ENCODE measurements at regions not wholly inside any gene's neighbourhood (a gene's known extent, or its start where the extent isn't known, plus 50 kb on each side); places are given as distances from the start of the nearest gene placed in this dataset.

DNA sequence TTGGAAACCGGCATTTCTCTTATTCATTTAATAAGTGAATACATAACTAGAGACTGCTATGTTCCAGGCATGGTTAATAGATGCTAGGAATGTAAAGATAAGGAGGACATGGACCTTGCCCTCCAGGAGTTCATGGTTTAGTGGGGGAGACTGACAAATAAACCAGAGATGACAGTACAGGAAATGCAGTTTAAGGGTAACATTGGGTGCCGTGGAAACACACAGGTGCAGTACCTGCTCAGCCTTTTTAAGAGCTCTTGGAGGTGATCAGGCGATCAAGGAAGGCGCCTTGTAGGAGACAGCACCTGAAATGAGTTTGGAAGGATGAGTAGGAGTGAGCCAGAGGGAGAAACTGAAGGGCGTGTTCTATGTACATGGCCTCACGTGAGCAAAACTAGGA lies 145.8 kb downstream of the AASDH start (continued):
- TF ChIP-seq ZNF274 (IDR thresholded peaks at IDR 0.05; ENCODE audit: borderline replicate concordance, extremely low read depth, low read length) (no peak), CHD7 (IDR thresholded peaks at IDR 0.05; ENCODE audit: insufficient replicate concordance, low read length) (no peak), TBP (IDR thresholded peaks at IDR 0.05; ENCODE audit: low read depth, low read length) (no peak), CBX5 (IDR thresholded peaks at IDR 0.05; ENCODE audit: low read depth, low read length) (no peak), NRF1 (IDR thresholded peaks at IDR 0.05; ENCODE audit: low read depth, low read length) (no peak)
- TF ChIP-seq, protein P1, sequence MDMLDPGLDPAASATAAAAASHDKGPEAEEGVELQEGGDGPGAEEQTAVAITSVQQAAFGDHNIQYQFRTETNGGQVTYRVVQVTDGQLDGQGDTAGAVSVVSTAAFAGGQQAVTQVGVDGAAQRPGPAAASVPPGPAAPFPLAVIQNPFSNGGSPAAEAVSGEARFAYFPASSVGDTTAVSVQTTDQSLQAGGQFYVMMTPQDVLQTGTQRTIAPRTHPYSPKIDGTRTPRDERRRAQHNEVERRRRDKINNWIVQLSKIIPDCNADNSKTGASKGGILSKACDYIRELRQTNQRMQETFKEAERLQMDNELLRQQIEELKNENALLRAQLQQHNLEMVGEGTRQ (IDR thresholded peaks at IDR 0.05; ENCODE audit: low read length) = no peak
